ENCODE measurements at regions not wholly inside any gene's neighbourhood (a gene's known extent, or its start where the extent isn't known, plus 50 kb on each side); places are given as distances from the start of the nearest gene placed in this dataset.

DNA sequence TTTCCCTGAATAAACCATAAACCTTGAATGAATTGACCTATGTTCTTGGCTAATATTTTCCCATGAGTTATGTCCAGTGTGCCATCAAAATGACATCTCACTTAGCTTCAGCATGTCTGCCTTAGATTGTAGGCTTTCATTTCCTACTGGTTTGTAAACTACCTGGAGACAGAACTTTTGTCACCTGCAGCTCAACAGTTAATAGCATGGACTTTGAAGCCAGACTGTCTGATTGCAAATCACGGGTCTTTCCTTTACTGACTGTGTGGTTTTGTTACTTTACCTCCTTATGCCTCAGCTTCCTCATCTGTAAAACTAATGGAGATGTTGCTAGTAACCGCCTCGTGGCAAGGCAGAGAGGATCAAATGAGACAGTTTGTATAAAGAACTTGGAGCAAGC, 187.1 kb downstream of the SUCLG1 start:
- no peak for TF ChIP-seq GATA3 (IDR thresholded peaks at IDR 0.05; ENCODE audit: low read depth, low read length)
- no peak for TF ChIP-seq GATA2 (IDR thresholded peaks at IDR 0.05; ENCODE audit: low read depth, low read length)

DNA sequence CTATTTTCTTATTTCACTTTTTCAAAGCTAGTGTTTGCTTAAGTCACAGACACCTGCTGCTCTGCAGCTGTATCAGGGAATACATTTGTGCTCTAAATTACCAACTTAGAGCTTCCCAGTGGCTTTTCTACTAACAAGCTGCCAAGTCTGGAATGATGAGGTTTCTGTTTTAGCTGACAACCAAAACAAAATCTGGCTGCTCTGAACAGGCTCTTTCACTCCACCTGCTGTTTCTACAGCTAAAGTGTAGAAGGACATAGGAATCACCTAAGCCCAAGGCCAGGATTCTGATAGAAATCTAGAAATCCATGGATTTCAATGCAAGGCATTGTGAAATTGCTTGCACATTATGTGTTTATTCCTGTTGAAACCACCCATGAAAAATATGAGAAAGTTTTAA, 201.2 kb downstream of the SUCLG1 start:
- no peak for TF ChIP-seq GATA2 (IDR thresholded peaks at IDR 0.05; ENCODE audit: low read depth, low read length)
- TF ChIP-seq GATA3 (IDR thresholded peaks at IDR 0.05; ENCODE audit: low read depth, low read length) = no peak

DNA sequence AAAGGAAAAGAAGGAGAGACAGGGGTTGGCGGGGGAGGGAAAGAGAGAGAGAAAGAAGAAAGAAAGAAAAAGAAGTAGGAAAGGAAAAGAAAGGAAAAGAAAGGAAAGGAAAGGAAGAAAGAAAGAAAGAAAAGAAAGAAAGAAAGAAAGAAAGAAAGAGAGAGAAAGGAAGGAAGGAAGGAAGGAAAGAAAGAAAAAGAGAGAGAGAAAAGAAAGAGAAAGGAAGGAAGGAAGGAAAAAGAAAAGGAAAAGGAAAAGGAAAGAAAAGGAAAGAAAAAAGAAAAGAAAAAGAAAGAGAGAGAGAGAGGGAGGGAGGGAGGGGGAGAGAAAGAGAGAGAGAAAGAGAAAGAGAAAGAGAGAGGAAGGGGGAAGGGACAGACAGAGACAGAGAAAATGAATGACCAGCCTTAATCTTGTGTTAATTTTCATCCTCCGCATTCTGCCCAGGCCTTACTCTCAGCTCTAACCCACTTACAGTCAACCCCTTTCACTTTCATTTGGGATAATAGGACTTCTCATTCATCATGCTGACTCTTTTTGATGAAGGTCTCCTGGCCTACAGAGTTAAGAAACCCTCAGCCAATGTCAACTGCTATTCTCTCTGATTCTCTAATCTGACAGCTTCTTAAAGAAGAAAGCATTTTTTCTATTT, 207.3 kb downstream of the SUCLG1 start:
- TF ChIP-seq GATA3 (IDR thresholded peaks at IDR 0.05; ENCODE audit: low read depth, low read length) (no peak), GATA2 (IDR thresholded peaks at IDR 0.05; ENCODE audit: low read depth, low read length) (no peak)

DNA sequence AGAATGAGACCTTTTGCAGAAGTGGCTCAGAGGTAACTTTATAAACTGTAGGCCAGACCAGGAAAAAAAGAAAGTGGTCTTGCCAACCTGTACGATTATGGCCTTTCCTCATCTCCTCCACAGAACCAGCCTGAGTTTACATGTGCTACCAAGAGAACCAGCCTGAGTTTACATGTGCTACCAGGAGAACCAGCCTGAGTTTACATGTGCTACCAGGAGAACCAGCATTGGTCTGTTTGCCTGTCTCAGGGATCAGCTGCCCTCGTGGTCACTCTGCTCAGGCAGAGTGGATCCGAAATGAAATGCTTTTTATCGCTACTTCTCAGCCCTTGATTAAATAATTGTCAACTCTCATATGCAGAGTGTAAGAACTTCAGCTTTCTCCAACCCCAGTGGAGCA, 209.9 kb downstream of the SUCLG1 start:
- TF ChIP-seq GATA2 (IDR thresholded peaks at IDR 0.05; ENCODE audit: low read depth, low read length) (no peak), GATA3 (IDR thresholded peaks at IDR 0.05; ENCODE audit: low read depth, low read length) (no peak)

DNA sequence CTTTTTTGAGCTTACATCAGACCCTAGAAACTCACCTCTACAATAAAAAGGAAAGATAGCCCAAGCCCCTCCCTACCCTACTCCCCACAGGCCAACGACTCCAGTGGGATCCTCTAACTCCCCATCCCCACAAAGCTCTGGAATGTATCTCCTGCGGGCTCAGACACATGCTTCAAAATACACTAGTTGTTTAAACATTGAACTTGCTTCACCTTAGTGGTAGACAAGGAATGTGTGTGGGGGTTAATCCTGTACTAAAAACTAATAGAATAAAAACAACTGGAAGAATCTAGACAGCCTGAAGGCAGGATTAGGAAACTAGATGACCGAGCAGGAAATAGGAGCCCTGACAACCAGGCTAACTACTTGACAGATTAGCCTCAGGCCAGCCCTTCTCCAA, 211.5 kb downstream of the SUCLG1 start:
- TF ChIP-seq GATA2 (IDR thresholded peaks at IDR 0.05; ENCODE audit: low read depth, low read length) = no peak
- TF ChIP-seq GATA3 (IDR thresholded peaks at IDR 0.05; ENCODE audit: low read depth, low read length) = no peak

DNA sequence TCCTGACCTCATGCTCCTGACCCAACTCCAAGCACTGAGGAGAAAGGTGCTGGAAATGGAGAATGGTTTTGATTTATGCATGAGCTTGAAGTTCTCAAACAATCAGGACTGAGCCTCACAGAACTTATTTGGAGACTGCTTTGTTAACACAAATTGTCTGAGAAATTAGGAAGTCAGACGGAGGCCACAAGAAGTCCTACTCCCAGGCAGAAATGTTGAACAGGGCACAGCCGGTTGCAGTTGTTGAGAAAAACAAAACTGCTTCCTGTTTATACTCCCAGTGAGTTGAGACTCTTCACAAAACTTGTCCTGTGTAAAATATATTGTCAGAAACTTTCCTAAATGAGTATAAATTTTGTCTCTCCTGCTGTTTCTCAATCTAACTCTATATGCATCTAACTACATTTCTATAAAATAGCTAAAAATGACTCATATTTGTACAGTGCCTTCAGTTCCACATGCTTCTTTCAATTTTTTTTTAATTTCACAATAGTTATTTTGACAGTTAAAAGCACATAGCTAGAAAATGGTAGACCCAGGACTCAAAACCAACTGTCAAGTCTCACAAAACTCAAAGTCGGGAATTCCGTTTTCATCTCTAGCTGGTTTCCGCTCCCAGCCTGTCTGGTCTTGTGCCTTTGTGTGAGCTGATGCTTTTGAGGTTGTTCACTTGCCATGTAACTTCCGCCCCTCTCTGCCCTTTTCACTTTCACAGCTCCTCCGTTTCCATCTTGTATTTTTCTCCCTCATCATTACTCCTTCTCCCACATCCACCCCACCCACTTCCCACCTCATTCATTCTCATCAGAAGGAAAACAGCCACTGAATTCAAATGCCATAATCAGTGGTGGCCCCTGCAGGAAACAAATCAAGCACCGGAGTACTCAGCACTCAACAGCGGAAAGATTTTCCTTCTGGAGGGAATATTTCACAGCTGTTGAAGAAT, 215.0 kb downstream of the SUCLG1 start:
- TF ChIP-seq GATA2 (IDR thresholded peaks at IDR 0.05; ENCODE audit: low read depth, low read length) = no peak
- no peak for TF ChIP-seq GATA3 (IDR thresholded peaks at IDR 0.05; ENCODE audit: low read depth, low read length)

DNA sequence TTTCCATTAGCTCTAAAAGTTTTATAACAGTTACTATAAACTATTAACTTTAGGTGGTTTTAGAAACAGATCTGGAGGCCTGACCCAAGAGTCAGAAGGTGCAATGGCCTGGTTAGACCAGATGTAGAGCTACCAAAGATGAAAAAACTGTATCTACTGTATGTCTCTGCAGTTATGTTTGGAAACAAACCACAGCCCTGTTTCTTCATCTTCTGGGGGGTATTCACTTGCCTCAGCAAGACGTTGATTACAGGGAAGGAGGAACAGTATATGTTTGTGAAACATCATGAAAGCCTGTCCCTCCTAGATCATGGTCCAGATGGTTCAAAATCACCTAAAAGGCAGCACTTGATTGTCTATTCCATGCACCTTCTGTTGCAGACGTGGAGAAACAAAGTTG, 220.2 kb downstream of the SUCLG1 start:
- TF ChIP-seq GATA2 (IDR thresholded peaks at IDR 0.05; ENCODE audit: low read depth, low read length) (no peak), GATA3 (IDR thresholded peaks at IDR 0.05; ENCODE audit: low read depth, low read length) (no peak)

DNA sequence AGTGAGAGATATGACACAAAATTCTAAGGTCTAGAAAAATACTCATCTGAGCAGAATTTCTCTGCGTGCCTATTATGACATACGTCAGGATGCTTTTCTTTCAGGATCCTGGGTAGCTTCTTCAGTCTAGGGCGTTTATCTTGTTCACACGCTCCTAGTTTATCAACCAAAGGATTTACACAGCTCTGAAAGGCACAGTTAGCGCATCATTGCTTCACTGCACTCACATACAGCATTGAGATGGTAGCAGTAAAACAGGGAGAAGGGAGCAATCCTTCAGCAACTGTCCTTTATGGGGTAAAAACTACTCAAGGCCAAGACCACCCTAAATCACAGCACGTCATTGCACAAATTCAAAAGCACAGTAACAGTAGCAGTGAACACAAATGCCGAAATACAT, 222.8 kb downstream of the SUCLG1 start:
- TF ChIP-seq GATA2 (IDR thresholded peaks at IDR 0.05; ENCODE audit: low read depth, low read length) = no peak
- TF ChIP-seq GATA3 (IDR thresholded peaks at IDR 0.05; ENCODE audit: low read depth, low read length) = no peak

DNA sequence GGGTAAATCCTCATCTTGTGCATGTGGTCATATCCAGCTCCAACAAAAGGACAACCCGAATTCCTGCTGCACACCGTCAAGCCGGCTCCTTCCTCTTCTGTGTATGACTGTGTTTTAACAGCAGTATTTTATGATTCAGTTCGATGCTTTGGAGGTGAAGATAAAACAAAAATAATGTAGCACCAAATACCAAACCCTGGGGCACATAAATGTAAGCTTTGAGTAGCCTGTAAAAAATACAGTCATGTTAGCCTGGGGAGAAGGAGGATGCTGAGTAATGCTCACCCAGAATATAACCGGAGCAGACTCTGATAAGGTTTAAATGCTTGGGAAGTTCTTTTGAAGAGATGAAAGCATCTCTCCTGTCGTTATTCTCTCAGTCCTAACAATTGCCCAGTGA, 225.0 kb downstream of the SUCLG1 start:
- TF ChIP-seq GATA2 (IDR thresholded peaks at IDR 0.05; ENCODE audit: low read depth, low read length) (no peak), GATA3 (IDR thresholded peaks at IDR 0.05; ENCODE audit: low read depth, low read length) (no peak)

DNA sequence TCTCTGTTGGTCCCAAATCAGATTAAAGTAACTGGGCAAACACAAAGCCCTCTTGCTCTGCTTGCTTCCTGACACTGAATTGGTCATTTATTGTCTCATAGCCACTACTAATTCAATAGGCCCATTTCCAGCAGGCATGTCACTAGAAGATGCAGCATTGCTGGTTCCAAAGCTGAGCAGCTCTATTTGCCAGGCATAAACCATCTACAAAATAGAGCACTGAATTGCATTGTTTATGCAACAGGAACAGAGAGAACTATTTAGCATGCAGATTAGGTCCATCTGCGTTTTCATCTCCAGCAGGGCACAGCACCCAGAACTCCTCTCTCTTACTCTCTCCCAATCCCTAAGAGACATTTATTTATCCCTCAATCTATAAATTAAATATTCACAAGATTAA, 227.6 kb downstream of the SUCLG1 start:
- TF ChIP-seq GATA2 (IDR thresholded peaks at IDR 0.05; ENCODE audit: low read depth, low read length) = no peak
- no peak for TF ChIP-seq GATA3 (IDR thresholded peaks at IDR 0.05; ENCODE audit: low read depth, low read length)

DNA sequence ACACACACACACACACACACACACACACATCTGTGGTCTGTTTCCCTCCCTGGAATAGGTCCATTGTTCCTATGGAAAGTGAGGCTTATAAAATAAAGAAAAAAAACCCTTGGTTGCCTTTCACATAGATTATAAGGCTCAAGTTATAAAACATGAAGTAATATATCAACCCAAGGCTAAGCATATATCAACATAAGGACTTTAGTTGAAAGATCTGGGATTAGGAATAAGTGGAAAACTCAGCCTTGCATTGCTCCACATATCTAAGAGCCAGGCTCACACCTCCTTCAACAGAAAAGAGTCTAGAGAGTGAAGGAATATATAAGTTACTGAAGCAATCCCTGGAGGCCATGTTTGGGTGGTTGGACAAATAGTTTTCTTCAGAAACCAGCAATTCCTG, 235.0 kb downstream of the SUCLG1 start:
- TF ChIP-seq GATA2 (IDR thresholded peaks at IDR 0.05; ENCODE audit: low read depth, low read length) (no peak), GATA3 (IDR thresholded peaks at IDR 0.05; ENCODE audit: low read depth, low read length) (no peak)

DNA sequence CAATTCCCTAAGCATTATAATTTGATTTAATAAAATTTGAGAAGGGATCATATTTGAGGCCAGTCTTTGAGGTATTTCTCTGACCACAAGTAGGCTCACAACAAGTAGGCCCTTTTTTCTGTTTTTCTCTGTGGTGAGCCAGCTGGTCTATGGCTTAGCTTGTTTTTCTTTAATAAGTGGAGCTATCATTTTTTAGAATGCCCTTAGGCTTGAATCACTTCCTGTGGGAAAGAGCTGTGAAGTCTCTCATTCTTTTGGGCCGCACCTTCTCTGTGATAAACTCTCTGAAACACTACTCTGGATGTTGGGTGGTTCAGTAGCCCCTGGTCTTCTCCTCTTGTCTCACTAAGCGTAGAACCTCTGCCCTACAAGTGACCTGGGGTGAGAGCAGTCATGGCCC, 235.9 kb downstream of the SUCLG1 start:
- TF ChIP-seq GATA3 (IDR thresholded peaks at IDR 0.05; ENCODE audit: low read depth, low read length) = no peak

DNA sequence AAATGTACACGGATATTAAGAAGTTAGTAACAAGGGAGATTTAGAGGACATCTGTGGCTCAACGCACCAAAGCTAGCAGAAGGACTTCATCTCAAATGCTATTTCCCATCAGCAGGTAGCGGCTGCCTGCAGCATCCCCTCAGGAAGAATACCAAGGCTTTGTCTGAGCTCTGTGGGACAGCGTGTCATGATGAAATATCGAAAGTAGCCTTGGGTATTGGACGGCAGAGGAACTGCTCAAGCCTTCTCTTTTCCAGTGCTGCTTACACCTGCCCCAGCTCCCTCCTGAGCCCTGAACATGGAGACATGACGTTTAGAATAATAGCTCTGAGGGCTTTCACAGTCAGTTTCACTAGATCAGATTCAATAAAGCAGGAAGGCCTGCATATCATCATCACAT, 241.6 kb downstream of the SUCLG1 start:
- no peak for TF ChIP-seq GATA3 (IDR thresholded peaks at IDR 0.05; ENCODE audit: low read depth, low read length)
- no peak for TF ChIP-seq GATA2 (IDR thresholded peaks at IDR 0.05; ENCODE audit: low read depth, low read length)

DNA sequence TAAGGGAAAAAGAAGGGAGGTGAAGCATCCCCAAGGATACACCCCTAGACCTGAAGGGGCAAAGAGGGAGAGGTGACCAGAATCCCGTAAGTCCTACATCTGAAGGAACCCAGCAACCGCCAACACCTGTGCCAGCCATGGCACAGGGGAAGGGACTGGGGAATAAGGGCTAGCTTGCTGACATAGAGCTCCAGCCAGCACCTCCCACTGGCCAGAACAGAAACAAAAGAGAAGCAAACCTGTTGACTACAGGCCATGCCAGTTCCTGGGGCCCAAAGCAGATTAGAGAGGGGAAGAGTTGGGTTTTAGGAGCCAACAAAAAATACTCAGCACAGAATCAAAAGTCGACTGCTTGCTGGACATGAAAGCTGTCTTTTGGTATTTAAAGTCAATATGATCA, 244.6 kb downstream of the SUCLG1 start:
- TF ChIP-seq GATA3 (IDR thresholded peaks at IDR 0.05; ENCODE audit: low read depth, low read length) (no peak), GATA2 (IDR thresholded peaks at IDR 0.05; ENCODE audit: low read depth, low read length) (no peak)

Measured in SH-SY5Y (cell line).